Gastroesophageal sphincter (tissue), 4 donors: ENCODE measurements at regions not wholly inside any gene's neighbourhood (a gene's known extent, or its start where the extent isn't known, plus 50 kb on each side); places are given as distances from the start of the nearest gene placed in this dataset.
A peak's percentile ranks its signal among the peaks of the same experiment; 100 is the strongest.
"Not testable (repeated sequence)": the region's sequence is repeated elsewhere in the genome, so short reads cannot be mapped to it uniquely, and the experiment has no call there.

Experiments used
- ATAC-seq: fragments of 150-250 bp; one replicate; pipeline ENCODE4 v1.9.1; 2016; ENCODE audit warnings: mild to moderate bottlenecking, moderate library complexity
- H3K27ac ChIP-seq, 4 donors: fragments of 200-600 bp; sonication (generic) in 3 of 4; 1 replicate in 3 of 4; 2 replicates in 1 of 4; pipeline ENCODE4 v1.5.1; 2016 to 2019
- H3K27me3 ChIP-seq: fragments of 200-600 bp; sonication (generic); one replicate; pipeline ENCODE4 v1.5.1; 2019
- H3K36me3 ChIP-seq, 2 donors: fragments of 200-600 bp; sonication (generic); one replicate each; pipeline ENCODE4 v1.5.1; 2019; ENCODE audit warnings: control low read depth in 1 of 2
- H3K4me1 ChIP-seq, 3 donors: fragments of 200-600 bp; sonication (generic); 1 replicate in 2 of 3; 2 replicates in 1 of 3; pipeline ENCODE4 v1.5.1; 2016 to 2019; ENCODE audit warnings: control low read depth in 2 of 3
- H3K4me3 ChIP-seq, 2 donors: fragments of 200-600 bp; sonication (generic); one replicate each; pipeline ENCODE4 v1.5.1; 2019; ENCODE audit warnings: mild to moderate bottlenecking in 1 of 2, moderate library complexity in 1 of 2
- H3K9me3 ChIP-seq, 3 donors: fragments of 200-600 bp; sonication (generic); one replicate each; pipeline ENCODE4 v1.5.1; 2017 to 2019; ENCODE audit warnings: control low read depth in 2 of 3
- EP300 ChIP-seq: sonication (generic); formaldehyde crosslinking; IDR thresholded peaks from one replicate; pipeline ENCODE4 v1.6.1; 2017; ENCODE audit warnings: antibody characterized with exemption, mild to moderate bottlenecking
- POLR2A ChIP-seq, 2 donors: fragments of 450-650 bp; IDR thresholded peaks; one replicate each; pipeline ENCODE4 v1.6.1; 2017; ENCODE audit warnings: antibody characterized with exemption in 2 of 2, mild to moderate bottlenecking in 2 of 2, moderate library complexity in 1 of 2
- POLR2AphosphoS5 ChIP-seq: sonication (generic); formaldehyde crosslinking; IDR thresholded peaks from one replicate; pipeline ENCODE4 v1.6.1; 2017; ENCODE audit warnings: antibody characterized with exemption
- WGBS, 2 donors: methylation state at CpG; one replicate each; pipeline ENCODE4 v1.1.5; 2018; ENCODE audit warnings: low coverage in 1 of 2; 5-methylcytosine and 5-hydroxymethylcytosine counted together
- TF ChIP-seq, protein P1 (sequence below), 4 experiments: fragments of 200-600 bp in 2 of 4; fragments of 450-650 bp in 2 of 4; sonication (generic) in 1 of 4; IDR thresholded peaks; one replicate each; pipeline ENCODE4 v1.5.1; 2017 to 2019; ENCODE audit warnings: antibody characterized with exemption in 4 of 4, mild to moderate bottlenecking in 2 of 4, moderate library complexity in 2 of 4

DNA sequence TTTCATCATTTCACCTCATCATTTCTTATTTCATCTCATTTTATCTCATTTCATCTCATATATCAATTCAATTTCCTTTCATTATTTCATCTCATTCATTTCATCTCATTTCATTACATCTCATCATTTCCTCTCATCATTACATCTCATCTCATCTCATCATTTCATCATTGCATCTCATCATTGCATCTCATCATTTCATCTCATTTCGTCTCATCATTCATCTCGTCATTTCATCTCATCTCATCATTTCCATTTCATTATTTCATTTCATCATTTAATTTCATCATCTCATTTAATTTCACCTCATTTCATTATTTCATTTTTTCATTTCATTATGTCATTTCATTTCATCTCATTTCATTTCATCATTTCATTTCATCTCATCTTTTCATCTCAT is 168.5 kb upstream of the FAM72C start:
- 93% methylated on average over 2 of the region's 2 CpGs; no CpG with 5 or more reads in 1 of the 2 donors for WGBS, 2 donors
- not testable (repeated sequence) for H3K4me3 ChIP-seq

DNA sequence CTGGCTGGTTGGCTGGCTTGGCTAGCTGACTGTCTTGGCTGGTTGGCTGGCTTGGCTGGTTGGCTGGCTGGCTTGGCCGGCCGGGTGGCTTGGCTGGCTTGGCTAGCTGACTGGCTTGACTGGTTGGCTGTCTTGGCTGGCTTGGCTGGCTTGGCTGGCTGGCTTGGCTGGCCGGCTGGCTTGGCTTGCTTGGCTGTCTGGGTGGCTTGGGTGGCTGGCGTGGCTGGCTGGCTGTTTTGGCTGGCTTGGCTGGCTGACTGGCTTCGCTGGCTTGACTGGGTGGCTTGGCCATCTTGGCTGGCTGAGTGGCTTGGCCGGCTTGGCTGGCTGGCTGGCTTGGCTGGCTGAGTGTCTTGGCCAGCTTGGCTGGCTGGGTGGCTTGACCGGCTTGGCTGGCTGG is 133.2 kb upstream of the FAM72C start:
- H3K27ac ChIP-seq, ATAC-seq, H3K4me1 ChIP-seq, H3K27me3 ChIP-seq, H3K4me3 ChIP-seq, H3K36me3 ChIP-seq: not testable (repeated sequence)
- no CpG with 5 or more reads among the region's 7 CpGs for WGBS, 2 donors
- H3K9me3 ChIP-seq, result peaks cover 0 to 23% (median 2%) of the 10 kb centered on the region in 3 donors

More for the DNA sequence above, 168.5 kb upstream of the FAM72C start:
- not testable (repeated sequence) for H3K36me3 ChIP-seq, H3K4me1 ChIP-seq, ATAC-seq, H3K27me3 ChIP-seq, H3K27ac ChIP-seq, H3K9me3 ChIP-seq

DNA sequence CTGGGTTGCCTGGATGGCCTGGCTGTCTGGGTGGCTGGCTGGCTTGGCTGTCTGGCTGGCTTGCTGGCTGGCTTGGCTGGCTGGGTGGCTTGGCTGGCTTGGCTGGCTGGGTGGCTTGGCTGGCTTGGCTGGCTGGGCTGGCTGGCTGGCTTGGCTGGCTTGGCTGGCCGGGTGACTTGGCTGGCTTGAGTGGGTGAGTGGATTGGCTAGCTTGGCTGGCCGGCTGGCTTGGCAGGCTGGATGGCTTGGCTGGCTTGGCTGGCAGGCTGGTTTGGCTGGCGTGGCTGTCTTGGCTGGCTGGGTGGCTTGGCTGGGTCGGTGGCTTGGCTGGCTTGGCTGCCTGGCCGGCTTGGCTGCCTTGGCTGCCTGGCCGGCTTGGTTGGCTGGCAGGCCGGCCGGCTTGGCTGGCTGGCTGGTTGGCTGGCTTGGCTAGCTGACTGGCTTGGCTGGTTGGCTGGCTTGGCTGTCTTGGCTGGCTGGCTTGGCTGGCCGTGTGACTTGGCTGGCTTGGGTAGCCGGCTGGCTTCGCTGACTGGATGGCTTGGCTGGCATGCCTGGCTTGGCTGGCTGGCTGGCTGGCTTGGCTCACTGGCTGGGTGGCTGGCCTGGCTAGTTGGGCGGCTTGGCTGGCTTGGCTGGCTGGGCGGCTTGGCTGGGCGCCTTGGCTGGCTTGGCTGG is 132.4 kb upstream of the FAM72C start:
- H3K36me3 ChIP-seq, H3K27ac ChIP-seq, H3K4me1 ChIP-seq, H3K4me3 ChIP-seq, H3K27me3 ChIP-seq: not testable (repeated sequence)
- WGBS, 2 donors, result 80 to 90% methylated on average over 13 to 14 of the region's 14 CpGs
- ATAC-seq, result peak; percentile 57
- H3K9me3 ChIP-seq, result peaks cover 0 to 23% (median 2%) of the 10 kb centered on the region in 3 donors

DNA sequence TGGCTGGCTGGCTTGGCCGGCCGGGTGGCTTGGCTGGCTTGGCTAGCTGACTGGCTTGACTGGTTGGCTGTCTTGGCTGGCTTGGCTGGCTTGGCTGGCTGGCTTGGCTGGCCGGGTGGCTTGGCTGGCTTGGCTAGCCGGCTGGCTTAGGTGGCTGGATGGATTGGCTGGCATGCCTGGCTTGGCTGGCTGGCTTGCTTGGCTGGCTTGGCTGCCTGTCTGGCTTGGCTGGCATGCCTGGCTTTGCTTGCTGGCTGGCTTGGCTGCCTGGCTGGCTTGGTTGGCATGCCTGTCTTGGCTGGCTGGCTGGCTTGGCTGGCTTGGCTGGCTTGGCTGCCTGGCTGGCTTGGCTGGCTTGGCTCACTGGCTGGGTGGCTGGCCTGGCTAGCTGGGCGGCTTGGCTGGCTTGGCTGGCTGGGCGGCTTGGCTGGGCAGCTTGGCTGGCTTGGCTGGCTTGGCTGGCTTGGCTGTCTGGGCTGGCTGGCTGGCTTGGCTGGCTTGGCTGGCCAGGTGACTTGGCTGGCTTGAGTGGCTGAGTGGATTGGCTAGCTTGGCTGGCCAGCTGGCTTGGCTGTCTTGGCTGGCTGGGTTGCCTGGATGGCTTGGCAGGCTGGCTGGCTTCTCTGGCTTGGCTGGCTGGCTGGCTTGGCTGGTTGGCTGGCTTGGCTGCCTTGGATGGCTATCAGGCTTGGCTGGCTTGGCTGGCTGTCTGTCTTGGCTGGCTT is 131.5 kb upstream of the FAM72C start:
- ATAC-seq, H3K4me3 ChIP-seq, H3K27me3 ChIP-seq, H3K27ac ChIP-seq, H3K36me3 ChIP-seq, H3K4me1 ChIP-seq: not testable (repeated sequence)
- peaks cover 0 to 23% (median 2%) of the 10 kb centered on the region in 3 donors for H3K9me3 ChIP-seq
- WGBS, 2 donors, result 100% methylated on average over 2 of the region's 6 CpGs; no CpG with 5 or more reads in 1 of the 2 donors

DNA sequence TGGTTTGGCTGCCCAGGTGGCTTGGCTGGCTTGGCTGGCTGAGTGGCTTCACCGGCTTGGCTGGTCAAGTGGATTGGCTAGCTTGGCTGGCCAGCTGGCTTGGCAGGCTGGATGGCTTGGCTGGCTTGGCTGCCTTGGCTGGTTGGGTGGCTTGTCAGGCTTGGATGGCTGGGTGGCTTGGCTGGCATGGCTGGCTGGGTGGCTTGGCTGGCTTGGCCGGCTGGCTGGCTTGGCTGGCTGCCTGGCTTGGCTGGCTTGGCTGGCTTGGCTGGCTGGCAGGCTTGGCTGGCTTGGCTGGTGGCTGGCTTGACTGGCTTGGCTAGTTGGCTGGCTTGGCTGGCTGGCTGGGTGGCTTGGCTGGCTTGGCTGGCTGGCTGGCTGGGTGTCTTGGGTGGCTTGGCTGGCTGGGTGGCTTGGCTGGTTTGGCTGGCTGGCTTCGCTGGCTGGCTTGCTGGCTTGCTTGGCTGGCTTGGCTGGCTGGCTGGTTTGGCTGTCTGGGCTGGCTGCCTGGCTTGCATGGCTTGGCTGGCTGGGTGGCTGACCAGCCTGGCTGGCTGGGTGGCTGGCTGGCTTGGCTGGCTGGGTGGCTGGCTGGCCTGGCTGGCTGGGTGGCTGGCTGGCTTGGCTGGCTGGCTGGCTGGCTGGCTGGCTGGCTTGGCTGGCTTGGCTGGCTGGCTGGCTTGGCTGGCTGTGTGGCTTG is 130.4 kb upstream of the FAM72C start:
- not testable (repeated sequence) for H3K4me1 ChIP-seq, H3K4me3 ChIP-seq, H3K27ac ChIP-seq, H3K36me3 ChIP-seq, H3K27me3 ChIP-seq
- peak; percentile 34 for ATAC-seq
- no CpG with 5 or more reads among the region's 3 CpGs for WGBS, 2 donors
- H3K9me3 ChIP-seq, result peaks cover 0 to 23% (median 2%) of the 10 kb centered on the region in 3 donors

DNA sequence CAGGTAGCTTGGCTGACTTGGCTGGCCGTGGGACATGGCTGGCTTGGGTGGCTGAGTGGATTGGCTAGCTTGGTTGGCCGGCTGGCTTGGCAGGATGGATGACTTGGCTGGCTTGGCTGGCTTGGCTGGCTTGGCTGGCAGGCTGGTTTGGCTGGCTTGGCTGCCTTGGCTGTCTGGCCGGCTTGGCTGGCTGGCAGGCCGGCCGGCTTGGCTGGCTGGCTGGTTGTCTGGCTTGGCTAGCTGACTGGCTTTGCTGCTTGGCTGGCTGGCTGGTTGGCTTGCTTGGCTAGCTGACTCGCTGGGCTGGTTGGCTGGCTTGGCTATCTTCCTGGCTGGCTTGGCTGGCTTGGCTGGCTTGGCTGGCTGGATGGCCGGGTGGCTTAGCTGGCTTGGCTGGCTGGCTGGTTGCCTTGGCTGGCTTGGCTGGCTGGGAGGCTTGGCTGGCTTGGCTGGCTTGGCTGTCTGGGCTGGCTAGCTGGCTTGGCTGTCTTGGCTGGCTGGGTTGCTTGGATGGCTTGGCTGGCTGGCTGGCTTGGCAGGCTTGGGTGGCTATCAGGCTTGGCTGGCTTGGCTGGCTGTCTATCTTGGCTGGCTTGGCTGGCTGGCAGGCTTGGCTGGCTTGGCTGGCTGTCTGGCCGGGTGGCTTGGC is 129.7 kb upstream of the FAM72C start:
- H3K36me3 ChIP-seq, result no peaks in the 10 kb centered on the region
- H3K4me3 ChIP-seq, result no peak overlapping the region
- no peak overlapping the region for H3K27ac ChIP-seq
- peak; percentile 53 for ATAC-seq
- TF ChIP-seq EP300 (no peak), POLR2AphosphoS5 (no peak), POLR2A (IDR thresholded peaks at IDR 0.05) (no peak)
- TF ChIP-seq, protein P1, sequence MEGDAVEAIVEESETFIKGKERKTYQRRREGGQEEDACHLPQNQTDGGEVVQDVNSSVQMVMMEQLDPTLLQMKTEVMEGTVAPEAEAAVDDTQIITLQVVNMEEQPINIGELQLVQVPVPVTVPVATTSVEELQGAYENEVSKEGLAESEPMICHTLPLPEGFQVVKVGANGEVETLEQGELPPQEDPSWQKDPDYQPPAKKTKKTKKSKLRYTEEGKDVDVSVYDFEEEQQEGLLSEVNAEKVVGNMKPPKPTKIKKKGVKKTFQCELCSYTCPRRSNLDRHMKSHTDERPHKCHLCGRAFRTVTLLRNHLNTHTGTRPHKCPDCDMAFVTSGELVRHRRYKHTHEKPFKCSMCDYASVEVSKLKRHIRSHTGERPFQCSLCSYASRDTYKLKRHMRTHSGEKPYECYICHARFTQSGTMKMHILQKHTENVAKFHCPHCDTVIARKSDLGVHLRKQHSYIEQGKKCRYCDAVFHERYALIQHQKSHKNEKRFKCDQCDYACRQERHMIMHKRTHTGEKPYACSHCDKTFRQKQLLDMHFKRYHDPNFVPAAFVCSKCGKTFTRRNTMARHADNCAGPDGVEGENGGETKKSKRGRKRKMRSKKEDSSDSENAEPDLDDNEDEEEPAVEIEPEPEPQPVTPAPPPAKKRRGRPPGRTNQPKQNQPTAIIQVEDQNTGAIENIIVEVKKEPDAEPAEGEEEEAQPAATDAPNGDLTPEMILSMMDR (IDR thresholded peaks at IDR 0.05), result no peak
- no peaks in the 10 kb centered on the region for H3K4me1 ChIP-seq
- 81% methylated on average over 4 of the region's 8 CpGs; no CpG with 5 or more reads in 1 of the 2 donors for WGBS, 2 donors
- peaks cover 6% of the 10 kb centered on the region for H3K27me3 ChIP-seq
- peaks cover 0 to 23% (median 2%) of the 10 kb centered on the region in 3 donors for H3K9me3 ChIP-seq

DNA sequence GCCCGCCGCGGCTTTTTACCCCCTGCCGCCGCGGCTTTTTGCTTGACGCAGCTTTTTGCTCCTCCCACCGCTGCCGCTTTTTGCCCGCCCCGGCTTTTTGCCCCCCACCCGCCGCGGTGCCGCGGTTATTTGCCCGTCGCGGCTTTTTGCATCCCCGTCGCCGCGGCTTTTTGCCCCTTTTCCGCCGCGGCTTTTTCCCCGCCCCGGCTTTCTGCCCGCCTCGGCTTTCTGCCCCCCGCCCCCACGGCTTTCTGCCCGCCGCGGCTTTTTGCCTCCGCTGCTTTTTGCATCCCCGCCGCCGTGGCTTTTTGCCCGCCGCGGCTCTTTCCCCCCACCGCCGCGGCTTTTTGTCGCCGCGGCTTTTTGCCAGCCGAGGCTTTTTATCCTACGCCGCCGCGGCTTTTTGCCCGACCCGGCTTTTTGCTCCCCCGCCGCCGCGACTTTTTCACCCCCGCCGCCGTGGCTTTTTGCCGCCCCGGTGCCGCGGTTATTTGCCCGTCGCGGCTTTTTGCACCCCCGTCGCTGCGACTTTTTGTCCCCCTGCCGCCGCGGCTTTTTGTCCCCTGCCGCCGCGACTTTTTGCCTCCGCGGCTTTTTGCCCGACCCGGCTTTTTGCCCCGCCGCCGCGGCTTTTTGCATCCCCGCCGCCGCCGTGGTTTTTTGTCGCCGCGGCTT is 105.5 kb upstream of the FAM72C start:
- 3% methylated on average over 25 of the region's 93 CpGs; no CpG with 5 or more reads in 1 of the 2 donors for WGBS, 2 donors
- H3K4me3 ChIP-seq, result peak overlapping the region; percentile 26 to 56
- H3K36me3 ChIP-seq, ATAC-seq, H3K27ac ChIP-seq, H3K9me3 ChIP-seq: not testable (repeated sequence)
- H3K4me1 ChIP-seq, result peaks cover 0 to 15% (median 0%) of the 10 kb centered on the region in 3 donors
- H3K27me3 ChIP-seq, result peaks cover 13% of the 10 kb centered on the region

DNA sequence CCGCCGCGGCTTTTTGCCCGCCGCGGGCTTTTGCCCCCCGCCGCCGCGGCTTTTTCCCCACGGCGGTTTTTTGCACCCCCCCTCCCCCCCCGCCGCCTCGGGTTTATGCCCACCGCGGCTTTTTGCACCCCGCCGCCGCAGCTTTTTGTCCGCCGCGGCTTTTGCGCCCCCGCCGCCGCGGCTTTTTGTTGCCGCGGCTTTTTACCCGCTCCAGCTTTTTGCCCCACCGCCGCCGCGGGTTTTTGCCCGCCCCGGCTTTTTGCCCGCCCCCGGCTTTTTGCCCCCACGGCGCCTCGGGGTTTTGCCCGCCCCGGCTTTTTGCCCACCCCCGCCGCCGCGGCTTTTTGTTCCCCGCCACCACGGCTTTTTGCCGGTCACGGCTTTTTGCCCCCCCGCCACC is 104.9 kb upstream of the FAM72C start:
- ATAC-seq, H3K36me3 ChIP-seq, H3K9me3 ChIP-seq, H3K27ac ChIP-seq: not testable (repeated sequence)
- H3K4me1 ChIP-seq, result peaks cover 0 to 15% (median 0%) of the 10 kb centered on the region in 3 donors
- H3K4me3 ChIP-seq, result peak overlapping the region; percentile 50 to 56
- no CpG with 5 or more reads among the region's 53 CpGs for WGBS, 2 donors
- peaks cover 13% of the 10 kb centered on the region for H3K27me3 ChIP-seq

DNA sequence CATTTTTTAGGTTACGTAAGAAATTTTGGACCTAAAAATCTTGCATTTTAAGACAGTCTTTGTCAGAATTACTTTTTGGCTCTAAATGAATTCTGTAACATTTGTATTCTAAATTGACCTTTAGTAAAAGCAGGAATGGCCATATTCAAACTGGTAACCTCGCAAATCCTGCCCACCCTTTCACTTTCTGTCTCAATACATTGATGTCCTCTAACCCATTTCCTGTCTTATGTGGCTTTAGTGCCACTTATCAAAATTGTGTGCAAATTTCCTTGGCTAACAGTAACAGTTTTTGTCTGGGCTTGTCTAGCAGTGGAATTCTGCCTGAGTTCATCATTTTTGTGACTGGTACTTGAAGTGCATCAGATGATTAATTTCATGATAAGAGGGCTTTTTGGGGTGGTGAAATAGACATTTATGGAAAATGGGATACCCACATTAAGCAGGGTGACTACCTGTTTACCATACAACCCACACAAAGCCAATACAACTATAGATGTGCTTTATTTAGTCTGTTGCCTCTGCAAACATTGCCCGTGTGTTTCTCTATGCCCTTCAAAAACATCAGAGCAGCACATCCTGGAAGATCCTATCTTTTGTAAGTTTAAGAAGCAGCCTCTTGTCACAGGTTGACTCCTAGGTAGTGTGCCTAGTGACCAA is 98.7 kb upstream of the FAM72C start:
- not testable (repeated sequence) for H3K36me3 ChIP-seq, H3K27ac ChIP-seq, ATAC-seq, H3K4me1 ChIP-seq, H3K27me3 ChIP-seq, H3K4me3 ChIP-seq, H3K9me3 ChIP-seq
- no CpG with 5 or more reads among the region's 3 CpGs for WGBS, 2 donors

DNA sequence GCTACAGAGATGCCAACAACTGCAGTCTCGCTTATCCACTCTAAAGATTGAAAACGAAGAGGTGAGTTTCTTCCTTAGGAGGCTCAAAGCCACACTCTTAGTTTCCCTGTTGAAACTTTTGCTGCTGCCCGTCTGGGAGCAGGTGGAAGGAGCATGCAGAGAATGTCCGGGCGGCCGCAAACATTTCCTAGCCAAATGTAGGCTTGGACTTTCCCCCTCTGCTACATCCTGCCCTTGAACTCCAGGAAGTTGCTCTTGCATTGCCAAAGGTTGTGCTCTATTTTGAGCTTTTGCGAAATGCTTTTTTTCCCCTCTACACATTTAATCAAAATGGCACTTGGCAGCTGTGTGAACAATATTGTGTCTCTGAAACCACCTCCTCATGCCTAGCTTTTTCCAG is 95.3 kb upstream of the FAM72C start:
- peak; percentile 36 for ATAC-seq
- H3K4me1 ChIP-seq, H3K27ac ChIP-seq, H3K4me3 ChIP-seq, H3K9me3 ChIP-seq, H3K27me3 ChIP-seq, H3K36me3 ChIP-seq: not testable (repeated sequence)
- no CpG with 5 or more reads among the region's 7 CpGs for WGBS, 2 donors
